ENCODE measurements at regions not wholly inside any gene's neighbourhood (a gene's known extent, or its start where the extent isn't known, plus 50 kb on each side); places are given as distances from the start of the nearest gene placed in this dataset.
"Not testable (repeated sequence)": the region's sequence is repeated elsewhere in the genome, so short reads cannot be mapped to it uniquely, and the experiment has no call there.

DNA sequence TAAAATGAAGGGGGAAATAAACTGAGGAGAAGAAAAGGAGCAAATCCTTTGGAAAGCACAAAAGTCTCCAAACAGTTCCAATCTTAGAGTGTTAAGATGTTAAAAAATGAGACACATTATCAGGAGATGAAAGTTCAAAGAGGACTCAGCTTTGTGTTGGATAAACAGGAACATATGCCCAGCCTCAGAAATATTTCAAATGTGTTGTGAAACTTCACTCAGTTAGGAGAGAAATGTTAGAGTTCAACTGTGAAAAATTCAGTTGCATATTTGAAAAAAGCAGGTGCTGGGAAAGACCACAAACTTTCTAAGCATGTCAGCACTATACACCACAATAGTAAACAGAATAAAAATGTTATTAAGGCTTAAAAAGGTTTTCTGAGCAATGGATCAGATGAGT lies 136.8 kb upstream of the PRKD1 start:
- TF ChIP-seq, protein P1, sequence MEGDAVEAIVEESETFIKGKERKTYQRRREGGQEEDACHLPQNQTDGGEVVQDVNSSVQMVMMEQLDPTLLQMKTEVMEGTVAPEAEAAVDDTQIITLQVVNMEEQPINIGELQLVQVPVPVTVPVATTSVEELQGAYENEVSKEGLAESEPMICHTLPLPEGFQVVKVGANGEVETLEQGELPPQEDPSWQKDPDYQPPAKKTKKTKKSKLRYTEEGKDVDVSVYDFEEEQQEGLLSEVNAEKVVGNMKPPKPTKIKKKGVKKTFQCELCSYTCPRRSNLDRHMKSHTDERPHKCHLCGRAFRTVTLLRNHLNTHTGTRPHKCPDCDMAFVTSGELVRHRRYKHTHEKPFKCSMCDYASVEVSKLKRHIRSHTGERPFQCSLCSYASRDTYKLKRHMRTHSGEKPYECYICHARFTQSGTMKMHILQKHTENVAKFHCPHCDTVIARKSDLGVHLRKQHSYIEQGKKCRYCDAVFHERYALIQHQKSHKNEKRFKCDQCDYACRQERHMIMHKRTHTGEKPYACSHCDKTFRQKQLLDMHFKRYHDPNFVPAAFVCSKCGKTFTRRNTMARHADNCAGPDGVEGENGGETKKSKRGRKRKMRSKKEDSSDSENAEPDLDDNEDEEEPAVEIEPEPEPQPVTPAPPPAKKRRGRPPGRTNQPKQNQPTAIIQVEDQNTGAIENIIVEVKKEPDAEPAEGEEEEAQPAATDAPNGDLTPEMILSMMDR (IDR thresholded peaks at IDR 0.05), result no peak

DNA sequence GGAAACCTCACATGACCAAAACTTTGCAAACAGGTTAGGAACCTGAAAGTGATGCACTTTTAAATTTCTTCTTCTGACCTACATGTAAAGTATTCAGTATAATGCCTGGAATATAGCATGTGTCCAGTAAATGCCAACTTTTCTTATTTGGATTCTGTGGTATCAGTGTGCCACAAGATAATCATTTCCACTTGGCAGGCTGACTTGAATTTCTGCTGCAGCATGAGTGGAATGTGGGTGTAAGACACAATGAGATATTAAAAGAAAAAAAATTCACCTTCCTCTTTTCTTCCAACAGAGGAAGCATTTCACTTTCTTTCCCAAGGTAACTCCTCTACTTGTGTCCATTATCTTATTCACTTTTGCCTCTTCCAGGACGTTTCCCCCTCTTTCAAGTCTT lies 141.9 kb upstream of the PRKD1 start:
- no peak for ATAC-seq
- no peak for DNase-seq
- TF ChIP-seq, protein P1 (IDR thresholded peaks at IDR 0.05), result no peak
- H3K27me3 ChIP-seq, result no peaks in the 10 kb centered on the region
- no peak overlapping the region for H3K4me3 ChIP-seq
- peaks cover 0 to 28% of the 10 kb centered on the region in 2 donors for H3K9me3 ChIP-seq
- no peaks in the 10 kb centered on the region for H3K4me1 ChIP-seq
- intact Hi-C loops (cut with DNase I), result no loop called here
- H3K27ac ChIP-seq, result no peak overlapping the region
- H3K36me3 ChIP-seq, result no peaks in the 10 kb centered on the region

More for the DNA sequence above, 136.8 kb upstream of the PRKD1 start:
- Histone ChIP-seq H3K4me3 (no peak overlapping the region), H3K4me1 (no peaks in the 10 kb centered on the region), H3K9me3 (peaks cover 0 to 6% of the 10 kb centered on the region in 2 donors), H3K36me3 (no peaks in the 10 kb centered on the region), H3K27me3 (no peaks in the 10 kb centered on the region), H3K27ac (no peak overlapping the region)
- DNase-seq (no peak), ATAC-seq (no peak)
- intact Hi-C loops (cut with DNase I), result no loop called here

DNA sequence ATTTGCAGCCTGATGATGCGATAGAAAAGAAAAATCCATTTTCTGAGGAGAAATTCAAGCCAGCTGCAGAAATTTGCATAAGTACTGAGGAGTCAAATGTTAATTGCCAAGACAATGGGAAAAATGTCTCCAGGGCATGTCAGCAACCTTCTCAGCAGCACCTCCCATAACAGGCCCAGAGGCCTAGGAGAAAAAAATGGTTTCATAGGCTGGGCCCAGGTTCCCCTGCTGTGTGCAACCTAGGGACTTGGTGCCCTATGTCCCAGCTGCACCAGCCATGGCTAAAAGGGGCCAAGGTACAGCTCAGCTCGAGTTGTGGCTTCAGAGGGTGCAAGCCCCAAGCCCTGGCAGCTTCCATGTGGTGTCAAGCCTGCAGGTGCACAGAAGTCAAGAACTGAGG lies 144.8 kb upstream of the PRKD1 start:
- H3K36me3 ChIP-seq; intact Hi-C loops (cut with DNase I): not testable (repeated sequence)

DNA sequence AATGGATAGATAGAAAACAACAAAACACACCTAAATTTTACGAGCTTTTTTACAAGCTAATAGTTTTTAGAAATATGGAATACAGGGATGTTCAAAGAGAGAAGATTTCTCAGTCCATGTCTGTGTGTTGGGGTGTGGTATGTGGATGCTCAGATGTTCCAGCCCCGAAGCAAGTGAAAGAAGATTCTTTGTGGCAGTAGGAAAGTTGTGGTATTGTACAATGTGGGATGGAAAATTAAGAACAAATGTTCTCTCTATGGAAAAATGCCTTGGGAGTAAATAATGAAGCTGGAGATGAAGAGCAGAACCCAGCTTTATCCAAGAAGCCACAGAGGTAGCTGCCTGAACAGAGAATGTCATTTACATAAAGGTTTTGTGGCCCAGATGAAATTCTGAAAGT lies 150.3 kb upstream of the PRKD1 start:
- H3K4me1 ChIP-seq, result no peaks in the 10 kb centered on the region
- no peaks in the 10 kb centered on the region for H3K27me3 ChIP-seq
- ATAC-seq, result no peak
- H3K9me3 ChIP-seq, result peaks cover 0 to 18% of the 10 kb centered on the region in 2 donors
- no peak overlapping the region for H3K27ac ChIP-seq
- H3K36me3 ChIP-seq, result no peaks in the 10 kb centered on the region
- no peak overlapping the region for H3K4me3 ChIP-seq
- intact Hi-C loops (cut with DNase I), result no loop called here
- no peak for DNase-seq
- TF ChIP-seq, protein P1 (IDR thresholded peaks at IDR 0.05), result no peak

More for the DNA sequence above, 144.8 kb upstream of the PRKD1 start:
- H3K4me1 ChIP-seq, H3K27me3 ChIP-seq, H3K4me3 ChIP-seq, ATAC-seq, H3K27ac ChIP-seq, DNase-seq: not testable (repeated sequence)
- peaks cover 0 to 30% of the 10 kb centered on the region in 2 donors for H3K9me3 ChIP-seq

DNA sequence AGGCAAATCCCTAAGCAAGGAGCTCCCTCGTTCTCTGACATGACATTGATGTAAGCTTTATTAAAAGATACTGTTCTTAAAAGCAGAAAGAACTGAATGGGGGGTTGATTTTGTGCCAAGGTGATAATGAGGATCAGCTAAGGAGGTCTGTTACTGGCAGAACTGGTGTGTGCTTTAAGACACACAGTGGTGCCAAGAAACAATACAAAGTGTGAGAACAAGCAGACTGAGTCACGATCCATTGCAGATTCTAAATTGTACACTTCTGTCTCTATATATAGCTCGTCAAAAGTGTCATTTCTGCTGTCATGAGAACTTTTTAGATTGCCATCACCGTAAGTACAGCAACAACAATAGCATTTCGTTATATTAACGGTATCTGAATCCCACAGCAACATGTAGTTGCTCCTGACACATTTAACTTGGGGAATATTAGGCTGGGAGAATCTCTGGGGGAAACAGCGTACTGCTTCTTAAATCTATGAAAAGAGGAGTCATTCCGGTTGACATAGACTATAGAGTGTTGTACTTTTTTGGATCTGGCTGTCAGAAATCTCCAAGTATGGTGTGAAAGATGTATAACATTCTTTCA lies 151.3 kb upstream of the PRKD1 start:
- Histone ChIP-seq H3K27ac (no peak overlapping the region), H3K27me3 (no peaks in the 10 kb centered on the region), H3K36me3 (no peaks in the 10 kb centered on the region), H3K9me3 (peaks cover 0 to 8% of the 10 kb centered on the region in 2 donors), H3K4me3 (no peak overlapping the region), H3K4me1 (no peaks in the 10 kb centered on the region)
- TF ChIP-seq, protein P1 (IDR thresholded peaks at IDR 0.05), result no peak
- intact Hi-C loops (cut with DNase I), result no loop called here
- ATAC-seq (no peak), DNase-seq (no peak)

DNA sequence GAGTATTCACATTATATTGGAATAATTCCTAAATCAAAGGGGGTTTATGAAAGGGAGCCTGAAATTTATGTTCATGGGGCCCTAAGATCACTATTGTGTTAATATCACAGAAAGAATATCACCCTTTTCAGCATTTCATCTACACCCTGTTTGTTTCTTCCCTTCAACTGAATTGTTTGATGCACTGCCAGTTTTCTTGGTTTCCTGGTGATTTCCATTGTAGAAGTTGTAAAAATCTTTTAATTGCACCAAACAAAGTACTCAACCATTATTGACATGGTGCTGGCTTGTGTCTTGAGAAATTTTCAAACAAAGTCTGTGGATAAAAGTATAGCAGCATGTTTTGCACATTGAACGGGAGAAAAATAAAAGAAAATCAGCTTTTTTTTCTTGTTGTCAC lies 154.8 kb upstream of the PRKD1 start:
- TF ChIP-seq, protein P1 (IDR thresholded peaks at IDR 0.05), result no peak
- intact Hi-C loops (cut with DNase I), result no loop called here
- no peaks in the 10 kb centered on the region for H3K27me3 ChIP-seq

More for the DNA sequence above, 154.8 kb upstream of the PRKD1 start:
- no peaks in the 10 kb centered on the region for H3K36me3 ChIP-seq
- DNase-seq, result no peak
- no peak overlapping the region for H3K27ac ChIP-seq
- H3K9me3 ChIP-seq, result peaks cover 0 to 8% of the 10 kb centered on the region in 2 donors
- H3K4me3 ChIP-seq, result no peak overlapping the region
- H3K4me1 ChIP-seq, result no peaks in the 10 kb centered on the region
- no peak for ATAC-seq

Data from left lung (tissue), 4 donors.